Cardiac muscle cell (in vitro differentiated cells and primary cell): ENCODE measurements at regions not wholly inside any gene's neighbourhood (a gene's known extent, or its start where the extent isn't known, plus 50 kb on each side); places are given as distances from the start of the nearest gene placed in this dataset.

Experiments used
- DNase-seq, 2 donors: peaks; one replicate each; pipeline versions ENCODE4 v3.0.0 to v3.0.0-alpha.2; 2010 to 2017; ENCODE audit warnings: low read depth in 1 of 2, low spot score in 1 of 2
- H3K27ac ChIP-seq: fragments of 200-600 bp; sonication (generic); 2 replicates; pipeline ENCODE4 v1.5.1; 2016
- H3K27me3 ChIP-seq: fragments of 200-600 bp; sonication (generic); 2 replicates; pipeline ENCODE4 v1.6.0; 2016; ENCODE audit warnings: control low read depth
- H3K36me3 ChIP-seq: fragments of 200-600 bp; sonication (generic); 2 replicates; pipeline ENCODE4 v1.5.1; 2016; ENCODE audit warnings: control low read depth
- H3K4me1 ChIP-seq: fragments of 200-600 bp; sonication (generic); 2 replicates; pipeline ENCODE4 v1.8.1; 2017; ENCODE audit warnings: low read depth, mild to moderate bottlenecking, mixed run types
- H3K4me3 ChIP-seq: fragments of 200-600 bp; sonication (generic); 2 replicates; pipeline ENCODE4 v1.5.1; 2016; ENCODE audit warnings: mild to moderate bottlenecking
- H3K9me3 ChIP-seq: fragments of 200-600 bp; sonication (generic); 2 replicates; pipeline ENCODE4 v1.5.1; 2017; ENCODE audit warnings: low read depth, mild to moderate bottlenecking, control low read depth
- TF ChIP-seq, protein P1 (sequence below): IDR thresholded peaks from 2 replicates; pipeline ENCODE4 v1.5.1; 2012; ENCODE audit warnings: low read depth, mild to moderate bottlenecking, low read length

DNA sequence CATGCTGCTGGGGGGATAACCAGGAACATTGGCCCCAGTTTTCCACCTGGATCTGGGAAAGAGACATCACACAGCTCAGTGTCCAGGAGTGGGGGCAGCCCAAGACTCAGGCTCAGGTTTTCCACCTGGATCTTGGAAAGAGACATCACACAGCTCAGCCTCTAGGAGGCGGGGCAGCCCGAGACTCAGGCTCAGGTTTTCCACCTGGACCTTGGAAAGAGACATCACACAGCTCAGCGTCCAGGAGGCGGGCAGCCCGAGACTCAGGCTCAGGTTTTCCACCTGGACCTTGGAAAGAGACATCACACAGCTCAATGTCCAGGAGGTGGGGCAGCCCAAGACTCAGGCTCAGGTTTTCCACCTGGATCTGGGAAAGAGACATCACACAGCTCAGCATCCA, 361.6 kb downstream of the THBS2 start:
- no peaks in the 10 kb centered on the region for H3K36me3 ChIP-seq
- TF ChIP-seq, protein P1, sequence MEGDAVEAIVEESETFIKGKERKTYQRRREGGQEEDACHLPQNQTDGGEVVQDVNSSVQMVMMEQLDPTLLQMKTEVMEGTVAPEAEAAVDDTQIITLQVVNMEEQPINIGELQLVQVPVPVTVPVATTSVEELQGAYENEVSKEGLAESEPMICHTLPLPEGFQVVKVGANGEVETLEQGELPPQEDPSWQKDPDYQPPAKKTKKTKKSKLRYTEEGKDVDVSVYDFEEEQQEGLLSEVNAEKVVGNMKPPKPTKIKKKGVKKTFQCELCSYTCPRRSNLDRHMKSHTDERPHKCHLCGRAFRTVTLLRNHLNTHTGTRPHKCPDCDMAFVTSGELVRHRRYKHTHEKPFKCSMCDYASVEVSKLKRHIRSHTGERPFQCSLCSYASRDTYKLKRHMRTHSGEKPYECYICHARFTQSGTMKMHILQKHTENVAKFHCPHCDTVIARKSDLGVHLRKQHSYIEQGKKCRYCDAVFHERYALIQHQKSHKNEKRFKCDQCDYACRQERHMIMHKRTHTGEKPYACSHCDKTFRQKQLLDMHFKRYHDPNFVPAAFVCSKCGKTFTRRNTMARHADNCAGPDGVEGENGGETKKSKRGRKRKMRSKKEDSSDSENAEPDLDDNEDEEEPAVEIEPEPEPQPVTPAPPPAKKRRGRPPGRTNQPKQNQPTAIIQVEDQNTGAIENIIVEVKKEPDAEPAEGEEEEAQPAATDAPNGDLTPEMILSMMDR: no peak
- no peak for DNase-seq

DNA sequence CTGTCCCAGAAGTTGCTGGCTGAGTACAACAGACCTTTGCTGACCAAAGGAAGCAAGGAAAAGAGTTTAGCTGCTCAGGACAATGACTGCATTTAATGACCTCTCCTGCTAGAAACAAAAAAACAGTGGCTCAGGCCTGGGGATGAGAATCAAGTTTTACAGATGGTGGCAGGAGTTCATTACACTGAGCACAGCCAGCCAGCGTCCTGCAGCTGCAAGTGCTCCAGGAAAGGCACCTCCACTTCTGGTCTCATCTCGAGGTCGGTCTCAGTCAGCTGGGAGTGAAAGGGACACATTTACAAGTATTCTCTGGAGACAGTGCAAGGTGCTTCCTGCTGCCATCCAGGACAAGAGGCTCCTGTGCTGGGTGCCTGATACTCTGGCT, 362.7 kb downstream of the THBS2 start:
- Histone ChIP-seq H3K4me1 (no peaks in the 10 kb centered on the region), H3K27ac (no peak overlapping the region), H3K4me3 (no peak overlapping the region), H3K9me3 (no peaks in the 10 kb centered on the region), H3K27me3 (no peaks in the 10 kb centered on the region), H3K36me3 (no peaks in the 10 kb centered on the region)
- DNase-seq: no peak
- TF ChIP-seq, protein P1: no peak

More for the DNA sequence above, 361.6 kb downstream of the THBS2 start:
- Histone ChIP-seq H3K9me3 (no peaks in the 10 kb centered on the region), H3K27me3 (no peaks in the 10 kb centered on the region), H3K27ac (no peak overlapping the region), H3K4me1 (no peaks in the 10 kb centered on the region), H3K4me3 (no peak overlapping the region)

DNA sequence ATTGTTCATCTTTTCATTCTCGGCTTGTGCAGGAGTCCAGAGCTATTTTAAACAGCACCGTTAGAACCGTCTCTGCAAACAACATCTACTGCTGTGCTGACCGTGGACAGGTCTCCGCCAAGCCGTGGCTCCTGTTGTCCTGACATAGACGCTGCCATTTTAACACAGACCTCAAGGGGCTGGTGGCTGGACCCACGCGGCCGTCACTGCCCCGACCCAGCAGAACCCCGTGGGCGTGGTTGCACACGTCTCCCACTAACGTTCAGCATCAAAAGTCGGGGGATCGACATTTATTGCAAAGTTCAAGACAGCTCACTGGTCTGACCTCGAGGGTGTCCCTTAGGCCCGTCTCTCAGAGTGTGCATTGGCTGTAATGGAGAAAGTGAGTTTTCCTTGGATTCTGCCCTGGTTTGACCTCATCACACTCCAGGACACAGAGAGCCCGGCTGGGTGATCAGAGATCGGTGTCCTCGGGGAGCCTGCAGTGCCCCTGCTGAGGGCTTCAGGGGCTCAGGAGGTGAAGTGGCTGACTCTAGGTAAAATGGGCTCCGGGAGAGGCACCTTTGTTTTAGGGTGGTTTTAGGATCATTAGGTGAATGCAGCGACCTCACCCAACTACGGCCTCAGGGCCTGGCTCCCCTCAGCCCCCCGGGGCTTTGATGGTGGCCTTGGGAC, 363.2 kb downstream of the THBS2 start:
- Histone ChIP-seq H3K27ac (no peak overlapping the region), H3K27me3 (no peaks in the 10 kb centered on the region), H3K9me3 (no peaks in the 10 kb centered on the region), H3K4me3 (no peak overlapping the region), H3K4me1 (no peaks in the 10 kb centered on the region), H3K36me3 (no peaks in the 10 kb centered on the region)
- no peak for DNase-seq
- TF ChIP-seq, protein P1: no peak

DNA sequence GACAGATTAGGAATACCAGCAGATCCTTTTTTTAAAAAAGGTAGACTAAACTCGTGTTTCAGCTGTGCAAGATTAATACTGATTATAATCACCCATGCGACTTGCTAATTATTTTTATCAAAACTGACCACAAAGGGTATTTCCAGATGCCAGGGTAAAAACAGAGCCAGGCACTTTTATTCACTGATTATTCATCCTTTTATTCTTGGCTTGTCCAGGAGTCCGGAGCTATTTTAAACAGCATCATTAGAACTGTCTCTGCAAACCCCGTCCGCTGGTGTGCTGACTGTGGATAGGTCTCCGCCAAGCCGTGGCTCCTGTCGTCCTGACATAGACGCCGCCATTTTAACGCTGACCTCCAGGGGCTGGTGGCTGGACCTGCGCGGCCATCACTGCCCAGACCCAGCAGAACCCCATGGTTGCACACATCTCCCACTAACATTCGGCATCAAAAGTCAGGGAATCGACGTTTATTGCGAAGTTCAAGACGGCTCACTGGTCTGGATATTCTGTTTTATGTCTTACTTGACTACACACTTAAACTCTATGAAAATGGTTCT, 364.8 kb downstream of the THBS2 start:
- H3K4me1 ChIP-seq: no peaks in the 10 kb centered on the region
- peaks cover 6% of the 10 kb centered on the region for H3K27me3 ChIP-seq
- no peak overlapping the region for H3K4me3 ChIP-seq
- TF ChIP-seq, protein P1: no peak
- no peaks in the 10 kb centered on the region for H3K36me3 ChIP-seq
- no peak for DNase-seq
- no peak overlapping the region for H3K27ac ChIP-seq
- H3K9me3 ChIP-seq: no peaks in the 10 kb centered on the region

DNA sequence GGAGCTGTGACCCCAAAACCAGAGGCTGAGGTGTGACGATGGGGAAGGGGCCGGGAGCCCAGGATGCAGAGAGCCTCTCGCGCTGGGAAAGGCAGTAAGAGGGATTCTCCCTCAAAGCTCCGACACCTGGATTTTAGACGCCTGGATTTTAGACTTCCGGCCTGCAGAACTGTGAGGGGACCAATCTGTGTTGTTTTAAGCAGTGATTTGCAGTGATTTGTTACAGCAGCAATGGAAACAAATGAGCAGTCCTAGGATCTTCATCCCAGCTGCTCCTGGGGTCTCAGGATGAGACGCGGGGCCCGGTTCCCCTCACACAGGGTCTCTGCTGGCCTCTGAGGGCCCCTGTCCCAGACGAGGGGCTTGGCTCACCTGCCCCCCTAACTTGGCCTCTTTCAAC, 365.5 kb downstream of the THBS2 start:
- no peak overlapping the region for H3K27ac ChIP-seq
- H3K4me3 ChIP-seq: no peak overlapping the region
- peaks cover 6% of the 10 kb centered on the region for H3K27me3 ChIP-seq
- H3K4me1 ChIP-seq: no peaks in the 10 kb centered on the region
- no peaks in the 10 kb centered on the region for H3K9me3 ChIP-seq
- no peak for DNase-seq
- TF ChIP-seq, protein P1: no peak
- H3K36me3 ChIP-seq: no peaks in the 10 kb centered on the region
